IPS DF 4.7 (cell line): ENCODE measurements at regions not wholly inside any gene's neighbourhood (a gene's known extent, or its start where the extent isn't known, plus 50 kb on each side); places are given as distances from the start of the nearest gene placed in this dataset.
A peak's percentile ranks its signal among the peaks of the same experiment; 100 is the strongest.

Experiments used
- DNase-seq: peaks from one replicate; pipeline ENCODE4 v3.0.0-alpha.2; 2013; ENCODE audit warnings: low spot score; ENCODE audit errors: extremely low read depth

DNA sequence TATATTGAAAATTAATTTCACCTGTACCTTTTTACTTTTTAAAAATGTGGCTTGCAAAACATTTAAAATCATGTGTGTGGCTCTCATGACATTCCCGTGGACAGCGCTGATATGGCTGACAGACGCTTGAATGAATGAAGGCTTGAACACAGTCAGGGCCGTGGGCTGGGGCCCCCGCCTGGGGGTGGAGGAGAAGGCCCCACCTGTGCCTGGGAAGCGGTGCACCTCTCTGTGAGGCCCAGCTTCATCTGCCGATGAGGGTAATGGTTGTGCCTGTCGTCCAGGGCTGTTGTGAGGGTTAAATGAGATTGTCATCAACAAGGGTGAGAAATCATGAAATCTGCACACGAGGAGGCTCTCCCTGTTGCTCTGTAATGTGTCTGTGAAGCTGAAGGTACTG is 85.9 kb upstream of the PRR23E start:
- no peak for DNase-seq

DNA sequence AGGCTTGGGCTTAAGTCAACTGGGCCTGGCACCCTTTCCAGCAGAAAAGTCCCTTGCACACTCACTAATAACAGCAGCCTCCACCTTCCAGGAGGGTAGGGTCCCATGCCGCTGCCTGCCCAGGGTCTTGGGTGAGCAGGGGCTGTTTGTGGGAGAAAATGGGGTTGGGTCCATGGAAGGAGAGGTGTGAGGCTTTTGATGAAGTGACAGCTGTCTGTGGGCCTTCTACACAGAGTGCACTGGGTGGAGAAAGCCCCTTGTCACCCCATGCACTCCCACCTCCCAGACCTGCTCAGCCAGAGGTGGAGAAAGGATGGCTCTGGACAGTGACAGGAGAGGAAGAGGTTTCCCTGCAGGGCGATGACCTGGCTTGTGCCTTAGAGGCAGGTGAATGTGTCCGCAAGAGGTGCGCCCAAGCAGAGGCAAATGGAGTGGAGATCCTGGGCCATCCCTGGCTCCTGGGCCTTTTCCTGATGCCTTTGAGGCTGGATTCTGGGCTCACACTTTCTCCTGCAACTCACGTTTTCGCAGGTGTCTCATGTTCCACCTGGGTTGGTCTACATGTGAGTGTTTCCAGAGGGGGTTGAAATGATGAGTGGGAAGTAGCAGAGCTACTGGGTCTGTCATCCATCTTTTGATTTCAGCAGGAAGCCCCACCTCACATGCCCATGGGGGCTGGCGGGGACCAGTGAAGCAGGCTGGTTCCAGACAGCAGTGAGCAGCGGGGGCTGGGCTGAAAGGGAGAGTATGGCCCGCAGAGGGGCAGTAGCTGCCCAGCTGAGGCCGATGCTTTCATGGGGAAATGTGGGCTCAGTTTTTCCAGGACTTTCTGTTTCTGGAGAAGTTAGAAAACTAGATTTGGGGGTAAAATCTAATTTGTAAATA is 85.2 kb upstream of the PRR23E start:
- no peak for DNase-seq

DNA sequence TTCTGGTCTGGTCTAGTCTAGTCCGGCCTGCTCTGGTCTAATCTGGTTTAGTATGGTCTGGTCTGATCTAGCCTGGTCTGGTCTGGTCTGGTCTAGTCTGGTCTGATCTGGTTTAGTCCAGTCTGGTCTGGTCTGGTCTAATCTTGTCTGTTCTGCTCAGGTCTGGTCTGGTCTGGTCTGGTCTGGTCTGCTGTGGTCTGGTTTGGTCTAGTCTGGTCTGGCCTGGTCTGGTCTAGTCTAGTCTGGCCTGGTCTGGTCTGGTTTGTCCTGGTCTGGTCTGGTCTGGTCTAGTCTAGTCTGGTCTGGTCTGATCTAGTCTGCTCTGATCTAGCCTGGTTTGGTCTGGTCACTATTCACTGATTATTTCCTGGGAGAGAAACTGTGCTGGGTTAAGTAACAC is 84.1 kb upstream of the PRR23E start:
- DNase-seq: no peak

DNA sequence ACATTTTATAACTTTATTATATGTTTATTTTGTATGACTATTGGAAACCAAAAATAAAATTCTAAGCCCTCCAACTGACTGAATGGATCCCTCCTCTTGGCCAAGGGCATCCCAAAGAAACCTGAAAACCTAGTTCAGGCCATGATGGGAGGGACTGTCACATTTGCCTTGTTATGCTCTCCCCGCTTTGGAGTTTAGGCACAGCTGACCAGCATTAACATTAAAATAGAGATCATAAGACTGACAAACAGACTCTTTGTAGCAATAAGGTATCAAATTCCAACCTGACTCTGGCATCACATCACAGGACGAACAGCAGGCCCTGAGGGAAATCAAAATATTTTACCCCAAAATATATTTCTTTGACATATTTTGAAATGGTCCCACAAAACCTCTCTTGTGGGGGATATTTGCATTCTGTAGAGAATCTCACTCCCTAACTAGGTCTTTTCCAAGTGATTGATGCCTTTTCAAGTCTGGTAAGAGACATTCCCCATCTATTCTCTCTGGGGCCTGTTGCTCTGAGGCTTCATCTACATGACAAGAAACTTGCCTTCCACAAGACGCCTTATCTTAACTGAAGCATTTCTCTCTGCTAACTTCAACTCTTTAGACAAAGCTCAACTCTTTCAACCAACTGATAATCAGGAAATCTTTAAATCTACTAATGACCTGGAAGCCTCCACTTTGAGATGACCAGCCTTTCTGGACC is 81.8 kb upstream of the PRR23E start:
- peak; percentile 19 for DNase-seq

DNA sequence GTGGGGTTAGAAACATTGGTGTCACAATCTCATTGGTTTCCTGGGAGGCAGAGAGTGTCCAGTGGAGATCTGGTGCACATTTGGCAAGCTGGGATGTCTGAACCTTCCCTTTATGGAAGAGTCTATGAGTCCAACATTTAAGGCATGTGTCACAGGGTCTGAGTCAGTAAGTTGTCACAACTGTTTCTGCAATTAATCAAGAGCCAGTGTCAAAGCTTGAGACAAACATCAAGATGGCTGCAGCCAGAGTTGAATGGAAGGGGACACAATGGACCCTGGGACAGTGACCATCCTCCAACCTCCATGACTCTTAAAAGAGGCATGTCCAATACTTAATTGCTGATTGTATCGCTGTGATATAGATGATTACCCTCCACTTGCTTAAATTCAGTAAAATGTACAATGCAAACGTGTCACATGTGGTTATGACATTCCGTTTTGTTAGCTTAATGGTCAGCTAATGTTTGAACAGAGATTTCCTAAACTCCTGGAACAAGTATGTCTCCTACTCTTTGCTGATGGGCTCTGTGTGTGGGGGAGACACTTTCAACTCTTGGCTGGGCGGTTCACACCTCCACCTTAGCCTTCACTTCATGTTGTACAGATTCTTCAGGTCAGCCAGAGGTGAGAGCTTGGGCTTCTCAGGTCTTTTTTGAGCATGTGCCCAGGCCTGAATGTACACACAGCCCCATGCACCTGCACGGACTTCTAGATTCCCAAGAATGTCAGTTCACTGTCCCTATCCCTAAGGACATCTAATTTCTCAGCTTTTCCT is 79.9 kb upstream of the PRR23E start:
- DNase-seq: no peak

DNA sequence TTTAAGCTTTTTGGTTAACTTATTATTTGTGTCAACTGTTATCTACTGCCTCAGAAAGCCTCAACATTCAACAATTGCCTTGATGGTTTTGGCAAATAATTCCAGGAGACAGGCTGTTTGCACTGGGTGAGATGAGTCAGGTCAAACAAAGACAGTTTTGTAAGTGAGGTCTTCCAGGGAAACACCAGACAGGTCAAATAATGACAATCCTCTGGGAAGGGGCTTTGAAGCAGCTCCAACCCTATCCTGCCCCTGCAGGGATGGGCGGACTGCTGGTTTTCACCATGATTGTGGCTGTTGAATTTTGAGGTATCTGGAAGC is 79.4 kb upstream of the PRR23E start:
- DNase-seq: no peak

DNA sequence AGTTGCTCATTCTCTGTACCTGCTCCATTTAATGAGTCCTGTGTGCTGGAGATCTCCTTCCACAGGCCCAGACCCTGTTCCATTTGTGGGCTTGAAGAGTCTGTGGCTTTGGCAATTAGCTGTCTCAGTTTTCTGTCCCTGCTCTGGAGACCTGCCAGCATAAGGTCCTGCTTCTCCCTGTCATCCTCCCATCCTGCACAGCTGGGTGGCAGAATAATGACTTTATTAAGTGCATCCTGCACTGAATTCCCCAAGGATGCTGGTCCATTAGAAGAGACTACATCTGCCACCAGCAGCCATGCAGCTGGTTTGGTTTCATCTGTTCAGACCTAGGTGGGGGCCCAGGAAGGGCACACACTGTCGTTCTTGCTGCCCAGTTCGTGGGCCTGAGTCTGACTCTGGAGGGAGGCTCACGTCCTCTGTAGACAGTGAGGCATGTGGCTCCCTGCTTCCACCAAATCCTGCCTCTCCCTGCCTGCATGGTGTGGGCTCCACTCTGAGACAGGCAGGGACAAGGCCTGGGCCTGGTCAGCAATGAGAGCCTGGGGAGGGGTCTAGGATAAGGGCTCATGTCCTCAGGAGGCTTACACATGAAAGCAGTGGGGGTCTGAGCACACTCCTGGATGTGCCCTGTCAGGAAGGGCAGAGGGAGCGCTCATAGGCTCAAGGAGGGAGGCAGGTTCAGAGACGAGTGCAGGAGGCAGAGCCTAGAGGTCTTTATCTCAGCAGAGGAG is 78.4 kb upstream of the PRR23E start:
- no peak for DNase-seq

DNA sequence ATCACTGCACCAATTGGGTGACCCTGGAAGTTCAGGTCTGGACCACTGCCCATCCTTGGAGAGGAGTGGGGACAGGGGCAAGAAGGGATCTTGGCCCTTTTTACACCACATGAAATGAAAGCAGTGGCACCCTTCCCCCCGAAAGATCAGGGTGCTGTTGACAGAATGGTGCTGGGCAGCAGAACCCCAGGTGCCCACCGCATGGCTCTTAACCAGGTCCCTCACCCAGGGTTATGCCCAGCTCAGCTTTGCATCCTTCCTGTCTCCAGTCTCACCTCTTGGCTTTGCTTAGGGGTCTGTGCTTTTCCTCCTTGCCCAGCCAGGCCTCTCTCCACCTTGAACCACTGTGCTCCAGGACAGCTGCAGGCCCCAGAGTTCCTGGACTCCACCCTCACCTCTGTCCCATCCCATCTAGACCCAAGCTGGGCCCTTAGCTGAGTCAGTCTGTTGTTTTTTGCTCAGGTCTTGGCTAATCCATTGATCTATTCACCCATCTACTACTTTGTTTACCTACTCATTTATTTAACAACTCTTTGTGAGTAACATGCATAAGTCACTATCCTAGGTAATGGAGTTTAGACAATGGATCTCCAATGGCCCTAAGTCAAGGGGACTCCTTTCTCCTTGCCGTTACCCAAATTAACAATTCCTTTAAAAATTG is 77.1 kb upstream of the PRR23E start:
- no peak for DNase-seq

DNA sequence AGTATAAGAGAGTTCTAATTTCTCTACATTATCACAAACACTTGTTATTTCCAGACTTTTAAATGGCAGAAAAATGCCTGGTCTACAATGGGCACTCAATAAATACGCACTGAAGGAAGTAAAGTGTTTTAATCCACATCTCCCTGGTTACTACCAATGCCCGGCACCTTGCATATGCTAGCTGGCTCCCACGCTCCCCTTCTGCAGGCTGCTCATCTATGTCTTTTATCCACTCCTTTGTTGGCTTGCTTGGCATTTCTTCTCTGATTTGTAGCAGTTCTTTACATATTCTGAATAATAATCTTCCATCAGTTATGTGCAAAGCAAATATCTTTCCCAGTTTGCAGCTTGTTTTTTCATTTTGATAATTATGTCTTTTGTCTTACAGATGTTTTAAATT is 74.6 kb upstream of the PRR23E start:
- DNase-seq: no peak

DNA sequence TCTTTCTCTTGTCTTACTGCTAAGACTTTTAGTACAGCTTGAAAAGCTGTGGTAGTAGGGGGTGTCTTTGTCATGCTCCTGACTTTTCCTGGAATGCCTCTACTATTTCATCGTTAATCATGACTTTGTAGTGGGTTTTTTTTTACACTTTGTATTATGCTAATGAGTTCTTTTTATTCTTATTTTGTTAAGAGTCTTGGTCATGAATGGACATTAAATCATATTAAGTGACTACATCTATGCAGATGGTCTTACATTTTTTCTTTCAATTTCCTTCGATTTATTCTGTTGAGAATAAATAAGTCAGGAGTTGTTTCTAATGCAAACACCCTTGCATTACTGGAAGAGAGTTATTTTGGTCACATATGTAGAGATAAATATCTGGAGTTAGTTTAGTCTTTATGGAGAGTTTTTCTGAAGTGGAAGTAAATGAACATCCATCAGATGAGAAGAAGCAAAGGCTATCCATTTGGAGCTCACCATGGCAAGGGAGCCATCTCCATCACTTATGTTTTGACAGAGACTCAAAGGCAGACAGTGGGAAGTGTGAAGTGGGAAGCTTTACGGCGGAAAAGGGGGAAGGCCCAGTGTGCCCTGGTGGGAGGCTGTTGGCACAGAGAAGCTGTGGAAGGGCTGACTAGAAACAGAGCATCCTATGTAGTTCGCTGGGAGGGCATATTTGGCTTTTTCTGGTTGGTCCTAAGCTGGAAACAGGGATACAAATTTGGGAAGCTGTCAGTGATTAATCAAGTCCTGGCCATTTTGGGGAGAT is 73.1 kb upstream of the PRR23E start:
- DNase-seq: no peak

DNA sequence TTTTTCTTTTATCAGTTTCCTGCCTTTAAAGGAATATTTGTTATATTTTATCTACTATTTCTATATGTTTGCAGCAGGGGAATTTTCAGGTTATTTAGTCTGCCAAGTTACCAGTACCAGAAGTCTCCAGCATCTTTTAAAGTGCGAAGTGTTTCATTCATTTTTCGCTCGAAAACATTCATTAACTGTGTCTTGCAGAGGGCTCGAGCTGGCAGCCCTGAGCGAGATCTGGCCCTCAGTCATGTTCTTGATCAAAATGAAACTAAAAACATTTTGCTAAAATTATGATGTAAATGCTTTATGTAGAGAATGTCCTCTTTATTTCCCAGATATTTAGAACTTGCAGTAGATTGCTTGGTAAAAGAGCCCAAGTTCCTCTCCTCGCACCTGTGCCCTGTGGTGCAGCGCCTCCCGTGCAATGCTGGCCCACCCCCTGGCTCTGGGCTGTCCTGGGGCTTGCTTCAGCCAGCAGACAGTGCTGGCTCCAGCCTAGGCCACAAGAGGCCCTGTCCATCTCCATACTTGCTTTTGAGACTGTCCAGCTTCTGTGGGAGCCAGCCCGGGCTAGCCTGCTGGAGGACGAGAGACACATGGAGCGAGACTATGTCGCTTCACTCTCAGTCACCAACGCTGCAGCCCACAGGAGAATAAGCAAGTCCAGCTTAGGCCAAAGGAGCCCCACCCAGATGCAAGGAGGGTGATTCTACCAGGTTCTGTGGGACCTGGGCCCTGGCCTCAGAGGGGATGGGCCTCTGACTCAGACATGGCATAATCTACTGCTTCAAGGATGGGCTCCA is 71.9 kb upstream of the PRR23E start:
- no peak for DNase-seq

DNA sequence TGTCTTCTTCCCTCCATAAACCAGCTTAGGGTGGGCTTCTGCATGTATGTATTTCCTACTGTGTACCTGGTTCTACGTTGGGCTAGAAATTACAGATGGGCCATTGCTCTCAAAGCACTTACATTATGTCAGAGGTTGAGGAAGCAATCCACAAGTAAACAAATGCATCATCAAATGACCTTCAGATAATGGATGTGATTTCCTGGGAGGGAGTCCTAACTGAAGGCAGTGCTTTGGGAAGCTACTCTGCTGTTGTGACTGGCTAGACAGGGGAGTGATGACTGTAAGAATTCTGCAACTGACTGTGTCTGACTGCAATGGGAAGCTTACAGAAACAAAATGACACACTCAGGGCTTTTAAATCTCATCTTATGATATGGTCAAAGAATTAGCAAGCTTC is 71.0 kb upstream of the PRR23E start:
- DNase-seq: no peak

DNA sequence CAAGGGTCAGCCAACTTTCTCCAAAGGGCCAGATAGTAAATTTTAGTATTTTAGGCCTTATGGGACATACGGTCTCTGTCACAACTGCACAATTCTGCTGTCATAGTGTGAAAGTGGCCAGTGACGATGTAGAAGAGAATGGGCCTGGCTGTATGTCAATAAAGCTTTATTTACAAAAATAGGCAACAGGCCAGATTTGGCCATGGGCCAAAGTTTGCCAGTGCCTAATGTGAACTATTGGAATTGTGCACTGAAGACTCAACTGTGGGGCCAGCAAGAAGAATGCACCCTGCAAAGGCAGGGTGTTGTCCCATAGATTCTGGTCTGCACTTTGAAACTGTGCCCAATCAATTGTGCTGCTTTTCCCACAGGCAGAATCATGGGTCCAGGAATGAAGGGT is 69.4 kb upstream of the PRR23E start:
- DNase-seq: no peak

DNA sequence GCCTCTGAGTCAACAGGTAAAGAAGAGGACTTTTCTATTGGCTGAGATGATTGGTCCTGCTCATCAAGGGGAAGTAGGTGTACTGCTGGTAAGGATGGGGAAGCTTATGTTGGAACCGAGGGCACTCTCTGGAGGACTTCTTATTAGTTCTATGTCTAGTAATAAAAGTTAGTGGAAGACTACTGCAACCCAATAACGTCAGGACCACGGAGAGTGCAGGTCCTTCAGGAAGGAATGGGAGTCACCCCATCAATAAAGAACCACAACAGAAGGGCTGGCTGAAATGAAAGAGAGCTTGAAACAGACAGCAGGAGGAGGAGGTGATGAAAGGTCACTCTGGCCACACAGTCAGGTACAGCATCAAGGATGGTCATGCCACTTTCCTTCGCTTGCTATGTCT is 68.8 kb upstream of the PRR23E start:
- no peak for DNase-seq

DNA sequence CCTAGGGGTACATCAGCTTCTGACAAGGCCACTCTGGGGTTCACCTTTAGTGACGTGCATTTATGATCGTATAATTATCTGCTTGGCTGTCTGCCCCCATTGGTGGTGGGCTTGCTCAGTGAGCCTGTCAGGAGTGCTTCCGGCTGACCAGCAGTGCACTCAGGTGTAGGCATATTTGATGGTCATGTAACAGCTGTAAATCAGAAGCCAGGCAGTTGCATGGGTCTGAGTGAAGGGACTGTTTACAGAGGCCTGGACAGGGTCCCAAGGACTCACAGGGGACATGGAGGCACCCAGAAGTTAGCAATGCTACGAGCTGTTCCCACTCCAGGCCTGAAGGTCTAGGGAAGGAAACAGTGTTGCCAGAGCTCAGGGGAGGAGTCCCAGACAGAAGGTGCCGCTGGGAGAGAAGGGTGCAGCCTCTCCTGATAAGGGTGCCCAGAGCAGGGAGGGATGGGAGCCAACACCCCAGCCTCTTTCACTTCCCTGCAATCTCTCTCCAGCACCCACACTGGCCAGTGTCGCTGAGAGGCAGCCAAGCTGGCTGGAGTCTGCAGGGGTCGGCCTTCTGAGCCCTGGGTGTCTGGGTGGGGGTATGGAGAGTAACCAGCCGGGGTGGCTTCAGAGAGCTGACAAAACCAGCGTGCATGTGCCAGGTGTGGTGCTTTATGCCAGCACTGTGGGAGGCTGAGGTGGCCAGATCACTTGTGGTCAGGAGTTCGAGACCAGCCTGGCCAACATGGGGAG is 61.3 kb upstream of the PRR23E start:
- no peak for DNase-seq

DNA sequence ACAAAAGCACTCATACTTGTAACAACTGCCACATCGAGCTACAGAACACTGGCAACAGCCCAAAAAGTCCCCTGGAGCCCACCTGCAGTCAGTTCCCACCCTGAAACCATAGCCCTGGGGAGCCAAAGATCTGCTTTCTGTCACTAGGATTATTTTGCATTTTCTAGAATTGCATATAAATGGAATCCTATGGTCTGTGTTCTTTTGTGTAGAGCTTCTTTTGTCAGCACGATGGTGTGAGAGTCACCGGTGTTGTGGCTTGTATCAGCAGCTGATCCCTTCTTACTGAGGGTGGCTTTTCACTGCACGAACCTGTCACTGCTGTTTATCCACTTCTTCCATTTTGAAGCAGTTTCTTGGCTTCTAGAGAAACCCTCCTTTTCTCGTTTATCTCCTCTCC is 60.1 kb upstream of the PRR23E start:
- DNase-seq: no peak

DNA sequence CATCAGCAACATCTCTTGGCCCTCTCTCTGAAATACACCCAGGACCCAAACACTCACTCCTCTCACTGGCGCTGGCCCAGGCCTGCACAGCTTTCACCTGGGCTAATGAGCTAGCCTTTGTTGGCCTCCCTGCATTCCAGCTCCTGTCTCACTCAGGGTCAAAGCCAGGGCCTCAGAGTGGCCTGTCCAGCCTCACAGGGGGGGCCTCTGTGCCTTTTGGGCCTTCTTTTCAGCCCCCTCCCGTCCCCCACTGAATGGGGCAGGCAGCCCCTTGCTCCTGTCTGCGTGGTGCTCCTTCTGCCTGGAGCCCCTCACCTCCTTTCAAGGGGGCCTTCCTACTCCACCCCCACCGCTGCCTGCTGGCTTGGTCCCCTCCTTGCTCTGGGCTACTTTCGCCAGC is 59.0 kb upstream of the PRR23E start:
- DNase-seq: no peak

DNA sequence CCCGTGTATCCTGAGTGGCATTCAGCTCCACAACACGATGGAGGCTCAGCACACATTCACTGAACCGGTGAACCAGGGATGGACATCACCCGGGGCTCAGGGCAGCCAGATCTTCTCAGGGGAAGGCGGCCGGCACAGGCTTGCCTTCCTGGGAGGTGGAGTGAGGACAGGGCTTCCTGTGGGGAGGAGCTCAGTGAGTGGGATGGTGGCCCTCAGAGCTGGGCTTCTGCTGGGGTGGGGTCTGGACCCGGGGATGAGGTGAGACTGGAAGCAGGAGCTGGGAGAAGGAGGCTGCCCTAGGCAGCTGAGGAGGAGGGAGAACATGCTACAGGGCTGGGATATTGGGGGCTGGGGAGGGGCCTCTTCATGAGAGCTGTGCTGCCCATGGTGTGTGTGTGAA is 58.5 kb upstream of the PRR23E start:
- no peak for DNase-seq

DNA sequence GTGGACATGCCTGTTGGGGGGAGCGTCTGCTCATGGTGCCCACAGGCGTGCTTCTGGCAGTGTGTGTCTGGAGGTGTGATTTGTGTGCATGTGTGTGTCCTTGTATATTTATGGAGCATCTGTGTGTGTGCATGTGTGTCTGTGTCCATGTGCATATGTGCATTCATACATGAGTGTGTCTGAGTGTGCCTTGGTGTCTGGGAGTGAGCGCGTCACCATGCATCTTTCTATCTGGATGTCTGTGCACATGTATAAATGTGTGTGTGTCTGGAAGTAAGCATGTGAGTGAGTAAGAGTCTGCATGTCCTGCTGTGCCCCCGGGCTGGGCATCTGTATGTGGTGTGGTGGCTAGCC is 58.1 kb upstream of the PRR23E start:
- DNase-seq: no peak
